ENCODE measurements at regions not wholly inside any gene's neighbourhood (a gene's known extent, or its start where the extent isn't known, plus 50 kb on each side); places are given as distances from the start of the nearest gene placed in this dataset.

- no peak for TF ChIP-seq CTCF (IDR thresholded peaks at IDR 0.05; ENCODE audit: low read depth, low read length, poor library complexity, severe bottlenecking)
- no peak for TF ChIP-seq EZH2phosphoT487 (IDR thresholded peaks at IDR 0.05; ENCODE audit: borderline replicate concordance, low read length)
Observed at GRCh38 chr2:31642707-31643106, 62.0 kb upstream of the SRD5A2 start.
